GM19467 (cell line): ENCODE measurements at regions not wholly inside any gene's neighbourhood (a gene's known extent, or its start where the extent isn't known, plus 50 kb on each side); places are given as distances from the start of the nearest gene placed in this dataset.

Experiments
- ATAC-seq: cut with Tn5 transposase; IDR thresholded peaks from one replicate; pipeline ENCODE4 v1.9.1; 2021; ENCODE audit warnings: mild to moderate bottlenecking, moderate library complexity; ENCODE audit not compliant: unreplicated experiment

DNA sequence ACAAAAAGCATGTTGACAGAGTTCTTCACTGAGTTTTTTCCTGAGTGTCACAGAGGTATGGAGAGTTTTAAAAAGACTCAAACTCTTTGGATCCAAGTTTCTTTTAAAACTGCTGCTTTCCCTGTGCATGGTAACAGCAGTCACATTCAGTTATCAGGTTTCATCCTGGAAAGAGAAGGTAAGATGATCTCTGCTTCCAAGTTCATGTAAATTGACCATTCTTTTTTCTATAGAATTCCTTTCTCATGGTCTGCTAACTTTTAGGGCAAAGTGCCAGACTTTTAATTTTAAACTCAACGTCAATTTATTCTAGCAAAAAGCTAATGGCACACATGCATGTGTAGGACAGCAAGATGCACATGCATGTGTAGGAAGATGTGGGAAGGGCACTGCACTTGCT lies 52.5 kb upstream of the PRLR start:
- ATAC-seq: no peak

DNA sequence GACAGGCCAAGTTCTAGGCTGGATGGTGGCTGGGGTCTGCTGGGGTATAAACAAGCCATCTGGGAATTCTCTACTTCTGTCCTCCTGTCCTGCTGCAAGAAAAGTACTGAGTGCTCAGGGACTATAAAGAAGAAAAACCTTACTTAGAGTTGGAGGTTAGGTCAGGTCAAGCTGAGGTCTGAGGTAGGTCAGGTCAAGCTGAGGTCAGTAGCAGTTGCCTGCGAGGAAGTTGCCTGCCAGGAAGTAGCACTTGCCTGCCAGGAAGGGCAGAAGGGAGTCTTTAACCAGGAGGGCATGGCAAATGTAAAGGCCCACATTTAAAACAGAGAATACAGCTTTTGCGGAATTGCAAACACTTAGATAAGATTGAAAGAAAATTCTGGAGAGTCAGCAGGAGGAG lies 51.3 kb upstream of the PRLR start:
- no peak for ATAC-seq
